Spleen (tissue), 11 donors: ENCODE measurements at regions not wholly inside any gene's neighbourhood (a gene's known extent, or its start where the extent isn't known, plus 50 kb on each side); places are given as distances from the start of the nearest gene placed in this dataset.

Experiments used
- DNase-seq: peaks from one replicate; pipeline ENCODE4 v3.0.0-alpha.2; 2020
- H3K27ac ChIP-seq, 8 donors: fragments of 200-600 bp; sonication (generic) in 7 of 8; 1 replicate in 4 of 8; 2 replicates in 4 of 8; pipeline versions ENCODE4 v1.5.0 to v1.8.0; 2016 to 2021; ENCODE audit warnings: inconsistent platforms in 4 of 8, mild to moderate bottlenecking in 4 of 8, moderate library complexity in 1 of 8
- H3K27me3 ChIP-seq, 7 donors: fragments of 200-600 bp; sonication (generic) in 6 of 7; replicated peaks in 1 of 7; 1 replicate in 4 of 7; 2 replicates in 3 of 7; pipeline versions ENCODE4 v1.5.0 to v1.8.0; 2016 to 2021; ENCODE audit warnings: inconsistent platforms in 3 of 7, mild to moderate bottlenecking in 1 of 7
- H3K36me3 ChIP-seq, 6 donors: fragments of 200-600 bp; sonication (generic) in 5 of 6; 1 replicate in 4 of 6; 2 replicates in 2 of 6; pipeline versions ENCODE4 v1.5.0 to v1.8.0; 2016 to 2021; ENCODE audit warnings: inconsistent platforms in 2 of 6
- H3K4me1 ChIP-seq, 6 donors: fragments of 200-600 bp; sonication (generic) in 5 of 6; 1 replicate in 3 of 6; 2 replicates in 3 of 6; pipeline versions ENCODE4 v1.5.0 to v1.8.0; 2016 to 2021; ENCODE audit warnings: inconsistent platforms in 3 of 6
- H3K4me3 ChIP-seq, 8 donors: fragments of 200-600 bp; sonication (generic) in 7 of 8; 1 replicate in 4 of 8; 2 replicates in 4 of 8; pipeline versions ENCODE4 v1.5.0 to v1.8.0; 2016 to 2021; ENCODE audit warnings: inconsistent platforms in 4 of 8, mild to moderate bottlenecking in 4 of 8, moderate library complexity in 2 of 8
- H3K9me3 ChIP-seq, 8 donors: fragments of 200-600 bp; sonication (generic) in 7 of 8; 1 replicate in 4 of 8; 2 replicates in 4 of 8; pipeline versions ENCODE4 v1.5.0 to v1.8.0; 2016 to 2021; ENCODE audit warnings: inconsistent platforms in 4 of 8
- CTCF ChIP-seq, 11 experiments: fragments of 200-600 bp in 7 of 11; fragments of 450-650 bp in 4 of 11; sonication (generic) in 4 of 11; IDR thresholded peaks in 8 of 11; conservative IDR thresholded peaks in 3 of 11; 1 replicate in 7 of 11; 2 replicates in 4 of 11; pipeline versions ENCODE4 v1.4.0 to v1.8.0; 2016 to 2021; ENCODE audit warnings: antibody characterized with exemption in 11 of 11, inconsistent platforms in 4 of 11, mild to moderate bottlenecking in 1 of 11
- POLR2A ChIP-seq, 3 donors: fragments of 450-650 bp; IDR thresholded peaks; one replicate each; pipeline ENCODE4 v1.5.1; 2017; ENCODE audit warnings: antibody characterized with exemption in 3 of 3, mild to moderate bottlenecking in 1 of 3
- POLR2AphosphoS5 ChIP-seq, 3 donors: sonication (generic); formaldehyde crosslinking; IDR thresholded peaks; one replicate each; pipeline ENCODE4 v1.5.1; 2017; ENCODE audit warnings: antibody characterized with exemption in 3 of 3
- WGBS, 5 donors: extraction: QIAGEN DNeasy Blood & Tissue Kit in 3 of 5; methylation state at CpG; one replicate each; pipeline versions ENCODE4 v1.1.5 to v1.1.7; 2013 to 2018; 5-methylcytosine and 5-hydroxymethylcytosine counted together
- intact Hi-C: fragments of 100-400 bp; cut with DNase I; formaldehyde crosslinking; loops from one replicate; pipeline ENCODE4 v1.15.0; 2023; ENCODE audit warnings: low total_unique reads
- donor health status: healthy with polysubstance abuse.
- donor health status: DM: no; HTN: no; CAD: no; lungs with moderate emphysema.
- donor health status: DM: no; HTN: no; CAD: no.
- donor health status: Bipolar disorder and iron deficiency.
- donor health status: healthy.
- donor health status: DM: no; HTN: no; CAD: no.
- donor health status: DM: yes; HTN: yes; CAD: no.

- TF ChIP-seq POLR2AphosphoS5 (IDR thresholded peaks at IDR 0.05), result no peak
- TF ChIP-seq POLR2A (IDR thresholded peaks at IDR 0.05), result no peak
- no peak for TF ChIP-seq CTCF (IDR thresholded peaks at IDR 0.05 in 8 of 11, conservative IDR thresholded peaks at IDR 0.05 in 3 of 11)
Measured at GRCh38 chr11:112418438-112418837, 157.8 kb upstream of the PLET1 start.

GRCh38 chr11:112421879-112422278, 161.2 kb upstream of the PLET1 start:
- no peak for DNase-seq
- Histone ChIP-seq H3K36me3 (no peaks in the 10 kb centered on the region), H3K4me1 (no peaks in the 10 kb centered on the region), H3K27me3 (no peaks in the 10 kb centered on the region), H3K4me3 (no peak overlapping the region), H3K9me3 (no peaks in the 10 kb centered on the region), H3K27ac (no peak overlapping the region)
- intact Hi-C loops, result no loop called here
- TF ChIP-seq POLR2A (IDR thresholded peaks at IDR 0.05), result no peak
- TF ChIP-seq POLR2AphosphoS5 (IDR thresholded peaks at IDR 0.05), result no peak
- TF ChIP-seq CTCF (IDR thresholded peaks at IDR 0.05 in 8 of 11, conservative IDR thresholded peaks at IDR 0.05 in 3 of 11), result no peak
- 56 to 79% (median 64%) methylated on average over 2 to 4 of the region's 4 CpGs for WGBS, 5 donors

More at GRCh38 chr11:112418438-112418837, 157.8 kb upstream of the PLET1 start:
- WGBS, 5 donors, result 80 to 94% (median 87%) methylated on average over 1 of the region's 1 CpG
- Histone ChIP-seq H3K4me3 (no peak overlapping the region), H3K9me3 (peaks cover 0 to 23% (median 14%) of the 10 kb centered on the region in 8 donors), H3K4me1 (no peaks in the 10 kb centered on the region), H3K27ac (no peak overlapping the region), H3K27me3 (no peaks in the 10 kb centered on the region), H3K36me3 (no peaks in the 10 kb centered on the region)
- DNase-seq, result no peak
- intact Hi-C loops, result no loop called here

- TF ChIP-seq POLR2AphosphoS5 (IDR thresholded peaks at IDR 0.05) (no peak), POLR2A (IDR thresholded peaks at IDR 0.05) (no peak), CTCF (IDR thresholded peaks at IDR 0.05 in 8 of 11, conservative IDR thresholded peaks at IDR 0.05 in 3 of 11) (no peak)
- 75 to 91% (median 85%) methylated on average over 5 of the region's 5 CpGs for WGBS, 5 donors
- Histone ChIP-seq H3K27ac (no peak overlapping the region), H3K36me3 (no peaks in the 10 kb centered on the region), H3K27me3 (no peaks in the 10 kb centered on the region), H3K9me3 (peaks cover 0 to 16% (median 6%) of the 10 kb centered on the region in 8 donors), H3K4me3 (no peak overlapping the region), H3K4me1 (no peaks in the 10 kb centered on the region)
- intact Hi-C loops, result no loop called here
- DNase-seq, result no peak
Measured at GRCh38 chr11:112425121-112425520, 164.5 kb upstream of the PLET1 start.

- Histone ChIP-seq H3K27me3 (no peaks in the 10 kb centered on the region), H3K4me1 (no peaks in the 10 kb centered on the region), H3K9me3 (peaks cover 0 to 52% (median 32%) of the 10 kb centered on the region in 8 donors), H3K27ac (no peak overlapping the region), H3K36me3 (no peaks in the 10 kb centered on the region), H3K4me3 (no peak overlapping the region)
- intact Hi-C loops, result no loop called here
- no peak for DNase-seq
- TF ChIP-seq POLR2A (IDR thresholded peaks at IDR 0.05), result no peak
- WGBS, 5 donors, result 71 to 79% (median 75%) methylated on average over 2 of the region's 2 CpGs
Measured at GRCh38 chr11:112437096-112437495, 176.4 kb upstream of the PLET1 start.

- 82 to 88% (median 85%) methylated on average over 2 of the region's 2 CpGs for WGBS, 5 donors
- Histone ChIP-seq H3K9me3 (peaks cover 0 to 50% (median 40%) of the 10 kb centered on the region in 8 donors), H3K4me3 (no peak overlapping the region), H3K27me3 (no peaks in the 10 kb centered on the region), H3K4me1 (no peaks in the 10 kb centered on the region), H3K36me3 (no peaks in the 10 kb centered on the region), H3K27ac (no peak overlapping the region)
- DNase-seq, result no peak
- intact Hi-C loops, result no loop called here
- TF ChIP-seq CTCF (IDR thresholded peaks at IDR 0.05 in 8 of 11, conservative IDR thresholded peaks at IDR 0.05 in 3 of 11), result no peak
- no peak for TF ChIP-seq POLR2AphosphoS5 (IDR thresholded peaks at IDR 0.05)
- no peak for TF ChIP-seq POLR2A (IDR thresholded peaks at IDR 0.05)
Measured at GRCh38 chr11:112439614-112440013, 179.0 kb upstream of the PLET1 start.
